Kidney (tissue), 13 donors: ENCODE measurements at regions not wholly inside any gene's neighbourhood (a gene's known extent, or its start where the extent isn't known, plus 50 kb on each side); places are given as distances from the start of the nearest gene placed in this dataset.

Experiments
- DNase-seq, 5 donors: peaks; one replicate each; pipeline ENCODE4 v3.0.0-alpha.2; 2013 to 2020
- FAIRE-seq: peaks from 2 replicates; lab custom pipeline; 2012; peaks lifted over from hg19 to GRCh38; lab: Jason Lieb, UNC
- H3K27ac ChIP-seq, 2 donors: one replicate each; pipeline ENCODE4 v1.7.0; 2013; ENCODE audit warnings: low read depth in 2 of 2, low read length in 2 of 2, inconsistent platforms in 1 of 2
- H3K27me3 ChIP-seq: one replicate; pipeline ENCODE4 v1.7.1; 2013; ENCODE audit warnings: low read length, inconsistent platforms; ENCODE audit not compliant: control insufficient read depth, insufficient read depth
- H3K36me3 ChIP-seq, 3 donors: one replicate each; pipeline versions ENCODE4 v1.7.0 to v1.7.1; 2013; ENCODE audit warnings: low read length in 3 of 3, control low read depth in 1 of 3, inconsistent platforms in 1 of 3; ENCODE audit not compliant: insufficient read depth in 3 of 3, control insufficient read depth in 2 of 3
- H3K4me1 ChIP-seq, 3 donors: one replicate each; pipeline versions ENCODE4 v1.7.0 to v1.7.1; 2013; ENCODE audit warnings: low read length in 3 of 3, inconsistent platforms in 1 of 3, low read depth in 1 of 3; ENCODE audit not compliant: control insufficient read depth in 2 of 3, insufficient read depth in 2 of 3
- H3K4me3 ChIP-seq, 3 donors: one replicate each; pipeline versions ENCODE4 v1.7.0 to v1.8.1; 2013; ENCODE audit warnings: low read length in 3 of 3, control low read depth in 1 of 3, inconsistent platforms in 1 of 3
- H3K9ac ChIP-seq, 3 donors: one replicate each; pipeline versions ENCODE4 v1.7.0 to v1.7.1; 2013; ENCODE audit warnings: low read length in 3 of 3, control low read depth in 1 of 3, inconsistent platforms in 1 of 3
- H3K9me3 ChIP-seq, 3 donors: one replicate each; pipeline versions ENCODE4 v1.7.0 to v1.7.1; 2013; ENCODE audit warnings: low read length in 3 of 3, control low read depth in 1 of 3, inconsistent platforms in 1 of 3; ENCODE audit not compliant: control insufficient read depth in 2 of 3, insufficient read depth in 1 of 3
- intact Hi-C: fragments of 100-400 bp; cut with DNase I; formaldehyde crosslinking; loops from one replicate; pipeline ENCODE4 v1.11.1; 2022
- TF ChIP-seq, protein P1 (sequence below): IDR thresholded peaks from 3 replicates; pipeline ENCODE4 v1.5.1; 2012; ENCODE audit warnings: mild to moderate bottlenecking, moderate library complexity, borderline replicate concordance; ENCODE audit not compliant: insufficient read depth; ENCODE audit errors: extremely low read depth
- donor health status: control.
- donor health status: control.
- donor health status: control.
- donor health status: control.
- donor health status: control.
- donor health status: DM: yes; HTN: yes; CAD: no.
- donor health status: Normal renal cell carcinoma (clear cell type).

DNA sequence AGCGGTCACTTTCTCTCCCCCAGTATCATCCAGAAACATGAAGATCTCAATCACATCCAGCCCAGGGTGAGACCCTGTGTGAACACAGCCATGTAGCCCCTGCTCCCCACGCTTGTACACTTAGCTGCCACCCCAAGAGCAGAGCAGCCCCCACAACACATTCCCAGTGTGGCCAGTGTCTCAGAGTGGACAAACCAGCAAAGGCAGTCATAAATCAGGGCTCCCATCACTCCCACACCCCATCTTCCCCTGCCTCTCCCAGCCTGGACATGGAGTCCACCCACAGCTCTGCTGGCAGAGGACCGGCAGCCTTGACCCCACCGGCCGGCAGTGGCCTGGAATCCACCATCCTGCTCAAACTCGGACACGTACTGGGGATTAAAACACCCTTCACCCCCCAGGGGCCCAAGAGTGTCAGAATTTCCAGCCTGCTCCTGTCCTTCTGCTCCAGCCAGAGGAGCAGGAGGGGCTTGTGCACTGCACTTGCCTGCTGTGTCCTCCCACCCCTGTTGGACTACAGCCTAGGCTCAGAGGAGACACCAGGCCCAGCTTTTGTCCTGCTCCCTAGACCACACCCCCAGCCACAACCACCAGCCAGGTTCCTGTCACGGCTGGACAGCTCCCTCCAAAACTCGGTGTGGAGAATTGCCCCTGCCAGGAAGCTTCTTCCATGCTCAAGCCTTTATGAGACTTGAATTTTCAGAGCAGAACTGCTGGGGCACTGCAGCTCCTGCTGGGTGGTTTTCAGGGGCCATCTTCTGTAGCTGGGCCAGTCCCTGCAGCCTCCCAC lies 206.1 kb downstream of the SMAD2 start:
- intact Hi-C loops = no loop called here
- Histone ChIP-seq H3K27me3 (no peaks in the 10 kb centered on the region), H3K9me3 (peaks cover 0 to 4% (median 0%) of the 10 kb centered on the region in 3 donors), H3K4me3 (no peak overlapping the region), H3K9ac (no peak overlapping the region), H3K36me3 (no peaks in the 10 kb centered on the region), H3K4me1 (no peaks in the 10 kb centered on the region), H3K27ac (no peak overlapping the region)
- FAIRE-seq = no peak
- peak in 2 of 5 donors; percentile 18 to 19 for DNase-seq
- TF ChIP-seq, protein P1, sequence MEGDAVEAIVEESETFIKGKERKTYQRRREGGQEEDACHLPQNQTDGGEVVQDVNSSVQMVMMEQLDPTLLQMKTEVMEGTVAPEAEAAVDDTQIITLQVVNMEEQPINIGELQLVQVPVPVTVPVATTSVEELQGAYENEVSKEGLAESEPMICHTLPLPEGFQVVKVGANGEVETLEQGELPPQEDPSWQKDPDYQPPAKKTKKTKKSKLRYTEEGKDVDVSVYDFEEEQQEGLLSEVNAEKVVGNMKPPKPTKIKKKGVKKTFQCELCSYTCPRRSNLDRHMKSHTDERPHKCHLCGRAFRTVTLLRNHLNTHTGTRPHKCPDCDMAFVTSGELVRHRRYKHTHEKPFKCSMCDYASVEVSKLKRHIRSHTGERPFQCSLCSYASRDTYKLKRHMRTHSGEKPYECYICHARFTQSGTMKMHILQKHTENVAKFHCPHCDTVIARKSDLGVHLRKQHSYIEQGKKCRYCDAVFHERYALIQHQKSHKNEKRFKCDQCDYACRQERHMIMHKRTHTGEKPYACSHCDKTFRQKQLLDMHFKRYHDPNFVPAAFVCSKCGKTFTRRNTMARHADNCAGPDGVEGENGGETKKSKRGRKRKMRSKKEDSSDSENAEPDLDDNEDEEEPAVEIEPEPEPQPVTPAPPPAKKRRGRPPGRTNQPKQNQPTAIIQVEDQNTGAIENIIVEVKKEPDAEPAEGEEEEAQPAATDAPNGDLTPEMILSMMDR = no peak

DNA sequence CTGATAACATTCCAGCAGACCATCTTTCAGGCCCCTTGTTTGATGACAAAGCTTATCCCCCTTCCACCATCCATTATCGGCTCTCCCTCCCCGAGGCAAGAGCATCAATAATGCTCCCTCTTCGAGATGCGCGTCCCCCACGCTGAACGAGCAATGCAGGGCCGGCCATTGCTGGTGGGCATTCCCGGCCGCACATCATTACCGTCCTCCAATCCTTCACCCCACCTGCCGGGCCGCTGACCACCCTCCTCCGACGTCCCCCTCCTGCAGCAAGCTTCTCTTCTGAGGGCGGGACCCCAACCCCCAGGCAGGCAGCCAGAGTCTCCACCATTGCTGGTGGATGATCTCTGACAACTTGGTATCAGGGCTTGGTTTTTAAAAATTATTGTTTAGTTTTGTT lies 208.6 kb downstream of the SMAD2 start:
- FAIRE-seq = no peak

DNA sequence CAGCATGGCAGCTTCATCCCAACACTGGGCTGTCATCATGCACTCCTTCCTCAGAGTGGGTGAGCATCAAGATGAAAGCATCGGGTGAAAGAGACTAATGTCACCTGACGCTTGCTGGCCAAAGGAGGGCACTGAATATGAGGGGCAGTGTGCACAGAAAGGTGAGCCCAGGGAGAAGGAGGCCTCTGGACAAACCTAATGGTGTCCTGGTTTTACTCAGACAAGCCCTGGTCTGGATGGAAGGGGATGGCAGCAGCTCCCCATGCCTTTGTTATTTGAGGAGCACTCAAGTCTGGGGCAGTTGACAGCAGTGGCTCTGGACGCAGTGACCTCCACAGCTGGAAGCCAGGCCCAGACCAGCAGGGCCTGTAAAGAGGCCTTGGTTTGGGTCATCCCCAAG lies 209.7 kb downstream of the SMAD2 start:
- peaks cover 0 to 4% (median 0%) of the 10 kb centered on the region in 3 donors for H3K9me3 ChIP-seq
- H3K27ac ChIP-seq = no peak overlapping the region
- DNase-seq (no peak), FAIRE-seq (no peak)
- H3K9ac ChIP-seq = no peak overlapping the region
- no peaks in the 10 kb centered on the region for H3K4me1 ChIP-seq
- intact Hi-C loops = no loop called here
- H3K36me3 ChIP-seq = no peaks in the 10 kb centered on the region
- no peak overlapping the region for H3K4me3 ChIP-seq
- H3K27me3 ChIP-seq = no peaks in the 10 kb centered on the region
- TF ChIP-seq, protein P1 = no peak

More for the DNA sequence above, 208.6 kb downstream of the SMAD2 start:
- H3K27me3 ChIP-seq = no peaks in the 10 kb centered on the region
- intact Hi-C loops = no loop called here
- no peak overlapping the region for H3K4me3 ChIP-seq
- no peak overlapping the region for H3K9ac ChIP-seq
- no peak overlapping the region for H3K27ac ChIP-seq
- peaks cover 0 to 4% (median 0%) of the 10 kb centered on the region in 3 donors for H3K9me3 ChIP-seq
- H3K4me1 ChIP-seq = no peaks in the 10 kb centered on the region
- H3K36me3 ChIP-seq = no peaks in the 10 kb centered on the region
- TF ChIP-seq, protein P1 = no peak
- DNase-seq = no peak
